ENCODE measurements at regions not wholly inside any gene's neighbourhood (a gene's known extent, or its start where the extent isn't known, plus 50 kb on each side); places are given as distances from the start of the nearest gene placed in this dataset.

DNA sequence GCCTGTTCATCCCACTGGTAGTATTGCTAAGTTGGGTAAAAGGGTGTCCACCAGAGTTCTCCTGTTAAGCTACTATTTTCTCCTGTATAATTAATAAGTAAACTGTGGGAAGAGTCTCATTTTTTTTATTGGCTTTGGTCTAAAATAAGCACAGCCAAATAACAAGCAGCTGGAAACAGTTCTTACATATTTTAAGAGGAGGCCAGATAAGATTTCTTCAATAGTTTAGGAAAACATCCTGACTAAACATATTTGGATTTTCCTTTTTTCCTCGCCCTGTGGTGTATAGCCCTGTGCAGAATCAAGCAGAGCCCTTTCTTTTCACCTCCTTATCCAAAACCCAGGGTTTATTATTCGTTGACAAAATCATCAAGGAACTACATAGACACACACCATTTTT, 122.2 kb upstream of the ZNF608 start:
- TF ChIP-seq, protein P1, sequence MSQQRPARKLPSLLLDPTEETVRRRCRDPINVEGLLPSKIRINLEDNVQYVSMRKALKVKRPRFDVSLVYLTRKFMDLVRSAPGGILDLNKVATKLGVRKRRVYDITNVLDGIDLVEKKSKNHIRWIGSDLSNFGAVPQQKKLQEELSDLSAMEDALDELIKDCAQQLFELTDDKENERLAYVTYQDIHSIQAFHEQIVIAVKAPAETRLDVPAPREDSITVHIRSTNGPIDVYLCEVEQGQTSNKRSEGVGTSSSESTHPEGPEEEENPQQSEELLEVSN (IDR thresholded peaks at IDR 0.05; ENCODE audit: borderline replicate concordance, low read depth), result no peak
- TF ChIP-seq CEBPB (IDR thresholded peaks at IDR 0.05) (no peak), MAX (IDR thresholded peaks at IDR 0.05) (no peak), SMC3 (IDR thresholded peaks at IDR 0.05) (no peak), EP300 (IDR thresholded peaks at IDR 0.05) (no peak), RCOR1 (IDR thresholded peaks at IDR 0.05; ENCODE audit: low read depth, low read length) (no peak)
